Mesenchymal stem cell (in vitro differentiated cells and primary cell): ENCODE measurements at regions not wholly inside any gene's neighbourhood (a gene's known extent, or its start where the extent isn't known, plus 50 kb on each side); places are given as distances from the start of the nearest gene placed in this dataset.

ENCODE experiments used
- DNase-seq: peaks from one replicate; pipeline ENCODE4 v3.0.0-alpha.2; 2013
- H2AFZ ChIP-seq: one replicate; pipeline ENCODE4 v1.6.1; 2013; ENCODE audit warnings: low read depth, mild to moderate bottlenecking, control low read depth, inconsistent platforms, low read length, moderate library complexity
- H2AK5ac ChIP-seq: 2 replicates; pipeline ENCODE4 v1.6.1; 2013; ENCODE audit warnings: low read length, moderate library complexity, mild to moderate bottlenecking, inconsistent platforms; ENCODE audit not compliant: severe bottlenecking
- H2BK120ac ChIP-seq: one replicate; pipeline ENCODE4 v1.6.1; 2013; ENCODE audit warnings: low read depth, mild to moderate bottlenecking, inconsistent platforms, low read length, moderate library complexity
- H2BK12ac ChIP-seq, 2 experiments: one replicate each; pipeline ENCODE4 v1.6.1; 2013; ENCODE audit warnings: inconsistent platforms in 2 of 2, low read length in 2 of 2, mild to moderate bottlenecking in 2 of 2, moderate library complexity in 2 of 2, control low read depth in 1 of 2
- H2BK15ac ChIP-seq: one replicate; pipeline ENCODE4 v1.6.1; 2013; ENCODE audit warnings: mild to moderate bottlenecking, low read depth, inconsistent platforms; ENCODE audit not compliant: poor library complexity, severe bottlenecking
- H2BK5ac ChIP-seq: 2 replicates; pipeline ENCODE4 v1.6.1; 2013; ENCODE audit warnings: low read depth, mild to moderate bottlenecking, low read length, control low read depth, inconsistent platforms; ENCODE audit not compliant: poor library complexity, severe bottlenecking
- H3K14ac ChIP-seq, 2 experiments: one replicate each; pipeline ENCODE4 v1.6.1; 2013; ENCODE audit warnings: inconsistent platforms in 2 of 2, low read length in 2 of 2, control low read depth in 1 of 2, mild to moderate bottlenecking in 1 of 2, moderate library complexity in 1 of 2
- H3K18ac ChIP-seq, 2 experiments: one replicate each; pipeline ENCODE4 v1.6.1; 2013; ENCODE audit warnings: inconsistent platforms in 2 of 2, low read length in 2 of 2, control low read depth in 1 of 2, low read depth in 1 of 2, mild to moderate bottlenecking in 1 of 2
- H3K23ac ChIP-seq, 2 experiments: one replicate each; pipeline ENCODE4 v1.6.1; 2013; ENCODE audit warnings: inconsistent platforms in 2 of 2, low read length in 2 of 2, mild to moderate bottlenecking in 2 of 2, moderate library complexity in 2 of 2, control low read depth in 1 of 2
- H3K27ac ChIP-seq: 2 replicates; pipeline ENCODE4 v1.5.1; 2013; ENCODE audit warnings: mild to moderate bottlenecking, moderate library complexity, low read length, control low read depth, inconsistent platforms; ENCODE audit not compliant: poor library complexity, severe bottlenecking
- H3K27me3 ChIP-seq, 2 experiments: 2 replicates each; pipeline versions ENCODE4 v1.6.1 to v1.7.0; 2013; ENCODE audit warnings: low read length in 2 of 2, mild to moderate bottlenecking in 2 of 2, moderate library complexity in 2 of 2, control low read depth in 1 of 2, inconsistent platforms in 1 of 2; ENCODE audit not compliant: control insufficient read depth in 1 of 2, insufficient read depth in 1 of 2
- H3K36me3 ChIP-seq, 2 experiments: 2 replicates each; pipeline versions ENCODE4 v1.6.1 to v1.7.0; 2013; ENCODE audit warnings: low read length in 2 of 2, control low read depth in 1 of 2, inconsistent platforms in 1 of 2, low read depth in 1 of 2, mild to moderate bottlenecking in 1 of 2; ENCODE audit not compliant: insufficient read depth in 2 of 2, control insufficient read depth in 1 of 2
- H3K4ac ChIP-seq, 2 experiments: one replicate each; pipeline ENCODE4 v1.6.1; 2013; ENCODE audit warnings: inconsistent platforms in 2 of 2, low read length in 2 of 2, mild to moderate bottlenecking in 2 of 2, moderate library complexity in 2 of 2, control low read depth in 1 of 2, low read depth in 1 of 2
- H3K4me1 ChIP-seq: 2 replicates; pipeline ENCODE4 v1.6.1; 2013; ENCODE audit warnings: low read depth, low read length, control low read depth; ENCODE audit not compliant: control insufficient read depth, insufficient read depth
- H3K4me2 ChIP-seq: 2 replicates; pipeline ENCODE4 v1.6.1; 2013; ENCODE audit warnings: low read length, mild to moderate bottlenecking, inconsistent platforms; ENCODE audit not compliant: poor library complexity, severe bottlenecking
- H3K4me3 ChIP-seq, 2 experiments: 2 replicates each; pipeline versions ENCODE4 v1.5.1 to v1.7.0; 2013; ENCODE audit warnings: low read length in 2 of 2, mild to moderate bottlenecking in 2 of 2, control low read depth in 1 of 2, low read depth in 1 of 2; ENCODE audit not compliant: insufficient read depth in 1 of 2
- H3K79me1 ChIP-seq: replicated peaks from 2 replicates; pipeline ENCODE4 v1.6.1; 2013; ENCODE audit warnings: mild to moderate bottlenecking, control low read depth, low read length, inconsistent platforms; ENCODE audit not compliant: poor library complexity, severe bottlenecking
- H3K9ac ChIP-seq: 2 replicates; pipeline ENCODE4 v1.7.0; 2013; ENCODE audit warnings: mild to moderate bottlenecking, low read length, moderate library complexity
- H3K9me3 ChIP-seq: 2 replicates; pipeline ENCODE4 v1.7.0; 2013; ENCODE audit warnings: mild to moderate bottlenecking, low read length; ENCODE audit not compliant: control insufficient read depth
- H4K8ac ChIP-seq: one replicate; pipeline ENCODE4 v1.6.1; 2013; ENCODE audit warnings: inconsistent platforms, mild to moderate bottlenecking, low read length, moderate library complexity
- H4K91ac ChIP-seq: one replicate; pipeline ENCODE4 v1.6.1; 2013; ENCODE audit warnings: mild to moderate bottlenecking, low read length, inconsistent platforms
- WGBS: methylation state at CpG from one replicate; pipeline ENCODE4 v1.1.7; 2013; ENCODE audit warnings: mixed read lengths; 5-methylcytosine and 5-hydroxymethylcytosine counted together

GRCh38 chr9:96156171-96156974 is 145.6 kb downstream of the HSD17B3 start:
- Histone ChIP-seq H3K4me3 (no peak overlapping the region), H3K14ac (no peak overlapping the region), H3K79me1 (no peaks in the 10 kb centered on the region), H4K91ac (no peak overlapping the region), H3K4ac (peak overlapping the region in 1 of 2 experiments; percentile 54), H3K9me3 (no peaks in the 10 kb centered on the region), H3K27ac (no peak overlapping the region), H2BK120ac (no peak overlapping the region), H2BK15ac (no peak overlapping the region), H3K4me1 (peaks cover 6% of the 10 kb centered on the region), H3K4me2 (no peak overlapping the region), H2BK5ac (no peak overlapping the region), H3K27me3 (peaks cover 12 to 18% of the 10 kb centered on the region in 2 experiments), H2AK5ac (no peak overlapping the region), H3K18ac (no peak overlapping the region), H4K8ac (no peak overlapping the region), H3K36me3 (no peaks in the 10 kb centered on the region), H3K9ac (no peak overlapping the region), H2AFZ (peak overlapping the region; percentile 0), H3K23ac (no peak overlapping the region), H2BK12ac (no peak overlapping the region)
- WGBS, result 80% methylated on average over 8 of the region's 10 CpGs
- no peak for DNase-seq

- Histone ChIP-seq H3K18ac (no peak overlapping the region), H3K9ac (no peak overlapping the region), H3K4me1 (peaks cover 3% of the 10 kb centered on the region), H3K27ac (no peak overlapping the region), H4K91ac (no peak overlapping the region), H2BK12ac (no peak overlapping the region), H3K4me2 (no peak overlapping the region), H3K14ac (no peak overlapping the region), H3K4ac (no peak overlapping the region), H2BK120ac (no peak overlapping the region), H2BK5ac (no peak overlapping the region), H3K36me3 (no peaks in the 10 kb centered on the region), H2AFZ (no peak overlapping the region), H3K79me1 (no peaks in the 10 kb centered on the region), H4K8ac (no peak overlapping the region), H3K4me3 (no peak overlapping the region), H2BK15ac (no peak overlapping the region), H3K9me3 (no peaks in the 10 kb centered on the region), H3K23ac (no peak overlapping the region), H2AK5ac (no peak overlapping the region), H3K27me3 (peaks cover 20 to 21% of the 10 kb centered on the region in 2 experiments)
- DNase-seq, result no peak
- WGBS, result 92% methylated on average over 12 of the region's 13 CpGs
Observed at GRCh38 chr9:96154081-96154480, 147.9 kb downstream of the HSD17B3 start.

GRCh38 chr9:96152550-96152949 is 149.4 kb downstream of the HSD17B3 start:
- H3K23ac ChIP-seq, result no peak overlapping the region
- H2BK15ac ChIP-seq, result no peak overlapping the region
- peaks cover 2% of the 10 kb centered on the region for H3K4me1 ChIP-seq
- peaks cover 20 to 28% of the 10 kb centered on the region in 2 experiments for H3K27me3 ChIP-seq
- H2BK120ac ChIP-seq, result no peak overlapping the region
- no peak overlapping the region for H4K8ac ChIP-seq
- no peak overlapping the region for H3K27ac ChIP-seq
- H3K4me2 ChIP-seq, result no peak overlapping the region
- 95% methylated on average over 2 of the region's 2 CpGs for WGBS
- H3K36me3 ChIP-seq, result no peaks in the 10 kb centered on the region
- no peak overlapping the region for H2BK12ac ChIP-seq
- H3K79me1 ChIP-seq, result no peaks in the 10 kb centered on the region
- H3K4me3 ChIP-seq, result no peak overlapping the region
- H3K14ac ChIP-seq, result no peak overlapping the region
- no peak overlapping the region for H2AK5ac ChIP-seq
- H3K18ac ChIP-seq, result no peak overlapping the region
- no peak overlapping the region for H2BK5ac ChIP-seq
- no peaks in the 10 kb centered on the region for H3K9me3 ChIP-seq
- no peak overlapping the region for H2AFZ ChIP-seq
- H4K91ac ChIP-seq, result no peak overlapping the region
- no peak overlapping the region for H3K9ac ChIP-seq
- no peak overlapping the region for H3K4ac ChIP-seq
- DNase-seq, result no peak

- Histone ChIP-seq H3K18ac (no peak overlapping the region), H3K23ac (no peak overlapping the region), H2AK5ac (no peak overlapping the region), H3K4ac (no peak overlapping the region), H3K4me3 (no peak overlapping the region), H3K14ac (no peak overlapping the region), H2BK120ac (no peak overlapping the region), H2BK12ac (no peak overlapping the region), H2BK5ac (no peak overlapping the region), H3K27me3 (peaks cover 20% of the 10 kb centered on the region in 2 experiments), H2AFZ (no peak overlapping the region), H3K79me1 (no peaks in the 10 kb centered on the region), H3K9me3 (no peaks in the 10 kb centered on the region), H3K4me2 (no peak overlapping the region), H3K36me3 (no peaks in the 10 kb centered on the region), H3K4me1 (no peaks in the 10 kb centered on the region), H3K27ac (no peak overlapping the region), H3K9ac (no peak overlapping the region), H2BK15ac (no peak overlapping the region), H4K8ac (no peak overlapping the region), H4K91ac (no peak overlapping the region)
- no peak for DNase-seq
- 92% methylated on average over 8 of the region's 11 CpGs for WGBS
Observed at GRCh38 chr9:96150324-96151227, 151.4 kb downstream of the HSD17B3 start.
